Glutamatergic neuron (in vitro differentiated cells): ENCODE measurements at regions not wholly inside any gene's neighbourhood (a gene's known extent, or its start where the extent isn't known, plus 50 kb on each side); places are given as distances from the start of the nearest gene placed in this dataset.

Experiments
- DNase-seq: peaks from one replicate; pipeline ENCODE4 v3.0.0; 2022
- H3K27ac Mint-ChIP-seq: one replicate; pipeline ENCODE4 v1.8.0; 2020; ENCODE audit warnings: mild to moderate bottlenecking, mixed read lengths, inconsistent platforms; ENCODE audit not compliant: unreplicated experiment
- H3K27me3 Mint-ChIP-seq: one replicate; pipeline ENCODE4 v1.8.0; 2020; ENCODE audit warnings: mild to moderate bottlenecking, moderate library complexity, mixed read lengths, inconsistent platforms; ENCODE audit not compliant: unreplicated experiment
- H3K36me3 Mint-ChIP-seq: one replicate; pipeline ENCODE4 v1.8.0; 2020; ENCODE audit warnings: mild to moderate bottlenecking, mixed read lengths, inconsistent platforms; ENCODE audit not compliant: unreplicated experiment
- H3K4me1 Mint-ChIP-seq: one replicate; pipeline ENCODE4 v1.8.0; 2020; ENCODE audit warnings: mild to moderate bottlenecking, low read depth, mixed read lengths, inconsistent platforms; ENCODE audit not compliant: unreplicated experiment
- H3K4me3 Mint-ChIP-seq: one replicate; pipeline ENCODE4 v1.8.0; 2020; ENCODE audit warnings: mild to moderate bottlenecking, mixed read lengths, inconsistent platforms; ENCODE audit not compliant: unreplicated experiment
- H3K9me3 Mint-ChIP-seq: one replicate; pipeline ENCODE4 v1.8.0; 2020; ENCODE audit warnings: mild to moderate bottlenecking, moderate library complexity, mixed read lengths, inconsistent platforms; ENCODE audit not compliant: unreplicated experiment
- TF ChIP-seq, protein P1 (sequence below): fragments of 200-600 bp; sonication (generic); IDR thresholded peaks from one replicate; pipeline ENCODE4 v1.5.0; 2021; ENCODE audit not compliant: partially characterized antibody, unreplicated experiment

DNA sequence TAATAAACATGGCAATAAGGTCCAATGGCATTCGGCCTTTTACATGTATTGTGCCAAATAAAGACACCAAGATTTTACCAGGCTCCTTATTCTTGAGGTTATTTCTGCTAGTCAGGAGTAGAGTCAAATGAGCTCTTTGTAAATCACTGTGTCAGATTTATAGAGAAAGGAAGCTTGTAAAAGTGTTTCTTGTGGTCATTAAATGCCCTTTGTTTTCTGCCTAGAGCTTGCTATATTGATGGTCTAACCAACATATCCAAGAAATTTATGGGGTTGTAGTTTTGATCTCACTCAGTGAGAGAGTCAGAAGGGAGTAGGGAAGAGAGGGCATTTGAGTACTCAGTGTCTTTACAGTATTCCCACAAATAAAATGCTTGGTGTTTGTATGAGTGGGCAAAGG lies 86.2 kb upstream of the FRMPD4 start:
- no peak overlapping the region for H3K27ac Mint-ChIP-seq
- no peak for DNase-seq
- TF ChIP-seq, protein P1, sequence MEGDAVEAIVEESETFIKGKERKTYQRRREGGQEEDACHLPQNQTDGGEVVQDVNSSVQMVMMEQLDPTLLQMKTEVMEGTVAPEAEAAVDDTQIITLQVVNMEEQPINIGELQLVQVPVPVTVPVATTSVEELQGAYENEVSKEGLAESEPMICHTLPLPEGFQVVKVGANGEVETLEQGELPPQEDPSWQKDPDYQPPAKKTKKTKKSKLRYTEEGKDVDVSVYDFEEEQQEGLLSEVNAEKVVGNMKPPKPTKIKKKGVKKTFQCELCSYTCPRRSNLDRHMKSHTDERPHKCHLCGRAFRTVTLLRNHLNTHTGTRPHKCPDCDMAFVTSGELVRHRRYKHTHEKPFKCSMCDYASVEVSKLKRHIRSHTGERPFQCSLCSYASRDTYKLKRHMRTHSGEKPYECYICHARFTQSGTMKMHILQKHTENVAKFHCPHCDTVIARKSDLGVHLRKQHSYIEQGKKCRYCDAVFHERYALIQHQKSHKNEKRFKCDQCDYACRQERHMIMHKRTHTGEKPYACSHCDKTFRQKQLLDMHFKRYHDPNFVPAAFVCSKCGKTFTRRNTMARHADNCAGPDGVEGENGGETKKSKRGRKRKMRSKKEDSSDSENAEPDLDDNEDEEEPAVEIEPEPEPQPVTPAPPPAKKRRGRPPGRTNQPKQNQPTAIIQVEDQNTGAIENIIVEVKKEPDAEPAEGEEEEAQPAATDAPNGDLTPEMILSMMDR, result no peak
- no peaks in the 10 kb centered on the region for H3K27me3 Mint-ChIP-seq
- H3K9me3 Mint-ChIP-seq, result no peaks in the 10 kb centered on the region
- H3K4me1 Mint-ChIP-seq, result no peaks in the 10 kb centered on the region
- no peaks in the 10 kb centered on the region for H3K36me3 Mint-ChIP-seq
- no peak overlapping the region for H3K4me3 Mint-ChIP-seq

DNA sequence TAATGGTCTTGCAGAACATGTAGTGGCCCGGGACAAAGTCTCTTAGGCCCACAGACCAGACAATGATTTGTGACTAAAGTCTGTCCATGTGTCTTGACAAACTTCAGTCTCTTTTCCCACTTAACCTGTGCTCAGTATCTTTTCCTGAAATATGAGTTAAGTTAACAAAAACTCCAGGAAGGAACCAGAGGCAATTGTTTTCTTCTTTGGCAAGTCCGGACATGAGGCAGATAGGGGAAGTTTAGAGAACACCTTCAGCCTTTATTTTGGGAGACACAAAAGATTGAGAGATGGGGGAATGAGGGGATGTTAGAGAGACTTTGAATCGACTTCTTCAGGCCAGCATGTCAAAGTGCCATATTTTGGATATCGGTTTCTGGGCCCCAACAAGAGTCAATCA lies 80.2 kb upstream of the FRMPD4 start:
- Mint-ChIP-seq H3K4me1 (no peaks in the 10 kb centered on the region), H3K27ac (no peak overlapping the region), H3K9me3 (no peaks in the 10 kb centered on the region)

DNA sequence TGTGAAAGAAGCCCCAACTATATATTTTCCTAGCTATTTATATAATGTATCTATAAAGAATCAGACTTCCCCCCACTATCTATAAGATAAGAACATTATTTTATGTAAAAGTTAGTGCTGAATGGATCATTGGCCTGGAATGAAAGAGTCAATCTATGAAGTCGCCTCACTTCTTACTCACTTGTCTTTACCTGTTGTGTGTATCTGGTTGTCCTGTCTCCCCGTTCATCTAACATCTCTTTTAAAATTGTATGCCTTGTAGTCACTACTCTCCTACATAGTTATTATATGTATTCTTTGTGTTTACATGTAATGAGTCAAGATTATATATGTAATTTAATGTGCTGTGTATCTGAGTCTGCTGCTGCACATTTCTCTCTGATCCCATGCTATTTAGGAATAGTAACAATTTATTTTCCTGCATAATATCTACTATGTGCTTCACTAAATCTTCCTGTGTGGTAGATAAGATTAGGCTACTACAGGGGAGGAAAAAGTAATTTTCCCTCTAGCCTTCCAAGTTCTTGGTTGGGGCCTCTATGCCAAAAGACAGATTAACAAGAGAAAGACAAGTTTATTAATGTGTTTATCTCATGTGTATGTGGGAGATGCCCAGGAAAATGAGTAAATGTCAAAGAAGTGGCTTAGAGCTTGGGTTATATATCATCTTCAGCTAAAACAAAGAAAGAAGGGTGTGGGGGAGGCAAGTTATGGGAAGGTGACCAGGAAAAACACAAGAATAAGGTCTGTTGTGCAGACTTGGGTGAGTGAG lies 77.6 kb upstream of the FRMPD4 start:
- H3K4me1 Mint-ChIP-seq, result no peaks in the 10 kb centered on the region
- no peaks in the 10 kb centered on the region for H3K9me3 Mint-ChIP-seq
- no peaks in the 10 kb centered on the region for H3K36me3 Mint-ChIP-seq

More for the DNA sequence above, 80.2 kb upstream of the FRMPD4 start:
- no peaks in the 10 kb centered on the region for H3K27me3 Mint-ChIP-seq
- no peaks in the 10 kb centered on the region for H3K36me3 Mint-ChIP-seq
- no peak for DNase-seq
- TF ChIP-seq, protein P1, result no peak
- H3K4me3 Mint-ChIP-seq, result no peak overlapping the region

DNA sequence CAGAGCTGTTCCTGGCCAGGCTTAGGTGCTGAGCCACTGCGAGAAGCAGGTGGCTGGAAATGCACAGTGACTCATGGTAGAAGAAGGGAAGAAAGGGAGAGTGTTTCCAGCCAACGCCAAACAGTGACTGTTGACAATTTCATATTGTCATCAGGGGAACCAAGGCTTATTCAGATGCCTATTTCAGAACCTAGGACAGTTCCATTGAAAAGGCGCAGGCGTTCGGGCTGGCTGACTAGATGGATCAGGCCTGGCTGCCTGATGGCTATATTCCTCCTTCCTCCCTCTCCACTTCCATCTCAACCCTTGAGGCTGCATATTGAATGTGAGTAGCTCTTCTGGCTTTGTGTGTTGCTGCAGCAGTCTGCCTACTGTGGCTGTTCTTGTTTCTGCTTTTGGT lies 73.0 kb upstream of the FRMPD4 start:
- TF ChIP-seq, protein P1, result no peak
- H3K36me3 Mint-ChIP-seq, result no peaks in the 10 kb centered on the region
- no peak for DNase-seq
- no peak overlapping the region for H3K4me3 Mint-ChIP-seq
- H3K4me1 Mint-ChIP-seq, result no peaks in the 10 kb centered on the region
- H3K9me3 Mint-ChIP-seq, result no peaks in the 10 kb centered on the region
- H3K27ac Mint-ChIP-seq, result no peak overlapping the region
- no peaks in the 10 kb centered on the region for H3K27me3 Mint-ChIP-seq

More for the DNA sequence above, 77.6 kb upstream of the FRMPD4 start:
- Mint-ChIP-seq H3K4me3 (no peak overlapping the region), H3K27ac (no peak overlapping the region), H3K27me3 (no peaks in the 10 kb centered on the region)
- TF ChIP-seq, protein P1, result no peak
- DNase-seq, result no peak

DNA sequence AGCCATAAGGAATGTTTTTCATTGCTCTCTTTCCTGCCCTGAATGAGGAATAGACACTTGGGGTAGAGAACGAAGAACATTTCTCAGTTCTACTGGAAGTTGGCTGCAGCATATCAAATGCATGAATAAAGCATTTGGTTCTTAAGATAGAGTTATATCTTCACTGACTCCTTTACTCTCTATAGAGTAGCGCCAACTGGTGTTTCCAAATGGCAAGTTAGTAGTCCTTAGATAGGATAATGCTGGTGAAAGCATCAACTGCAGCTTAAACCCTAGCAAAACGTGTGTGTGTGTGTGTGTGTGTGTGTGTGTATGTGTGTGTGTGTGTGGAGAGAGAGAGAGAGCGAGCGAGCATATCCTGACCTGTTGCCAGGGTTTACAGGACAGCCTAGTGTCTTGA lies 62.2 kb upstream of the FRMPD4 start:
- TF ChIP-seq, protein P1, result no peak
- H3K27ac Mint-ChIP-seq, result no peak overlapping the region
- no peaks in the 10 kb centered on the region for H3K4me1 Mint-ChIP-seq
- H3K9me3 Mint-ChIP-seq, result no peaks in the 10 kb centered on the region
- DNase-seq, result no peak
- peaks cover 1% of the 10 kb centered on the region for H3K27me3 Mint-ChIP-seq
- H3K36me3 Mint-ChIP-seq, result no peaks in the 10 kb centered on the region
- no peak overlapping the region for H3K4me3 Mint-ChIP-seq
